ENCODE measurements at regions not wholly inside any gene's neighbourhood (a gene's known extent, or its start where the extent isn't known, plus 50 kb on each side); places are given as distances from the start of the nearest gene placed in this dataset.

- ATAC-seq (ENCODE audit: insufficient read depth, low FRiP score) (no peak), DNase-seq (no peak)
- H3K27ac ChIP-seq (ENCODE audit: low read depth in 1 of 2, low read length in 1 of 2) = no peak overlapping the region
- H3K9ac ChIP-seq (ENCODE audit: insufficient read depth in 1 of 2, low read length in 2 of 2) = no peak overlapping the region
- WGBS, 2 donors = 88 to 90% methylated on average over 10 of the region's 10 CpGs
- no peaks in the 10 kb centered on the region for H3K36me3 ChIP-seq (ENCODE audit: control insufficient read depth in 4 of 4, insufficient read depth in 4 of 4, low read length in 4 of 4)
- no peak overlapping the region for H3K4me3 ChIP-seq
- peaks cover 0 to 4% (median 0%) of the 10 kb centered on the region in 4 donors for H3K9me3 ChIP-seq (ENCODE audit: control insufficient read depth in 4 of 4, insufficient read depth in 3 of 4, low read length in 3 of 4)
- no peaks in the 10 kb centered on the region for H3K27me3 ChIP-seq (ENCODE audit: control insufficient read depth in 3 of 3, insufficient read depth in 3 of 3, low read length in 2 of 3)
- no peaks in the 10 kb centered on the region for H3K4me1 ChIP-seq (ENCODE audit: control insufficient read depth in 5 of 5, insufficient read depth in 5 of 5, low read length in 5 of 5)
- no peak for TF ChIP-seq CTCF (IDR thresholded peaks at IDR 0.05; ENCODE audit: control extremely low read depth, extremely low read depth)
Measured at GRCh38 chr4:66920514-66920913, 624.8 kb downstream of the CENPC start.

- TF ChIP-seq CTCF (IDR thresholded peaks at IDR 0.05; ENCODE audit: control extremely low read depth, extremely low read depth) = no peak
- no peak overlapping the region for H3K27ac ChIP-seq (ENCODE audit: low read depth in 1 of 2, low read length in 1 of 2)
- no peak overlapping the region for H3K4me3 ChIP-seq
- no peak overlapping the region for H3K9ac ChIP-seq (ENCODE audit: insufficient read depth in 1 of 2, low read length in 2 of 2)
- no peaks in the 10 kb centered on the region for H3K4me1 ChIP-seq (ENCODE audit: control insufficient read depth in 5 of 5, insufficient read depth in 5 of 5, low read length in 5 of 5)
- H3K27me3 ChIP-seq (ENCODE audit: control insufficient read depth in 3 of 3, insufficient read depth in 3 of 3, low read length in 2 of 3) = no peaks in the 10 kb centered on the region
- H3K9me3 ChIP-seq (ENCODE audit: control insufficient read depth in 4 of 4, insufficient read depth in 3 of 4, low read length in 3 of 4) = no peaks in the 10 kb centered on the region
- ATAC-seq (ENCODE audit: insufficient read depth, low FRiP score) (no peak), DNase-seq (no peak)
- 74 to 77% methylated on average over 2 of the region's 2 CpGs for WGBS, 2 donors
- no peaks in the 10 kb centered on the region for H3K36me3 ChIP-seq (ENCODE audit: control insufficient read depth in 4 of 4, insufficient read depth in 4 of 4, low read length in 4 of 4)
Measured at GRCh38 chr4:66911880-66912279, 633.4 kb downstream of the CENPC start.

- H3K9ac ChIP-seq (ENCODE audit: insufficient read depth in 1 of 2, low read length in 2 of 2) = no peak overlapping the region
- H3K27me3 ChIP-seq (ENCODE audit: control insufficient read depth in 3 of 3, insufficient read depth in 3 of 3, low read length in 2 of 3) = no peaks in the 10 kb centered on the region
- DNase-seq = no peak
- TF ChIP-seq CTCF (IDR thresholded peaks at IDR 0.05; ENCODE audit: control extremely low read depth, extremely low read depth) = no peak
- WGBS, 2 donors = 33 to 40% methylated on average over 2 of the region's 2 CpGs
- H3K27ac ChIP-seq (ENCODE audit: low read depth in 1 of 2, low read length in 1 of 2) = no peak overlapping the region
- no peaks in the 10 kb centered on the region for H3K4me1 ChIP-seq (ENCODE audit: control insufficient read depth in 5 of 5, insufficient read depth in 5 of 5, low read length in 5 of 5)
- ATAC-seq (ENCODE audit: insufficient read depth, low FRiP score) = no peak
- H3K36me3 ChIP-seq (ENCODE audit: control insufficient read depth in 4 of 4, insufficient read depth in 4 of 4, low read length in 4 of 4) = no peaks in the 10 kb centered on the region
- H3K9me3 ChIP-seq (ENCODE audit: control insufficient read depth in 4 of 4, insufficient read depth in 3 of 4, low read length in 3 of 4) = no peaks in the 10 kb centered on the region
- H3K4me3 ChIP-seq = no peak overlapping the region
Measured at GRCh38 chr4:66906314-66906713, 639.0 kb downstream of the CENPC start.

- Histone ChIP-seq H3K27me3 (ENCODE audit: control insufficient read depth in 3 of 3, insufficient read depth in 3 of 3, low read length in 2 of 3) (no peaks in the 10 kb centered on the region), H3K9ac (ENCODE audit: insufficient read depth in 1 of 2, low read length in 2 of 2) (no peak overlapping the region), H3K4me3 (no peak overlapping the region), H3K27ac (ENCODE audit: low read depth in 1 of 2, low read length in 1 of 2) (no peak overlapping the region), H3K9me3 (ENCODE audit: control insufficient read depth in 4 of 4, insufficient read depth in 3 of 4, low read length in 3 of 4) (peaks cover 0 to 6% (median 2%) of the 10 kb centered on the region in 4 donors), H3K36me3 (ENCODE audit: control insufficient read depth in 4 of 4, insufficient read depth in 4 of 4, low read length in 4 of 4) (no peaks in the 10 kb centered on the region), H3K4me1 (ENCODE audit: control insufficient read depth in 5 of 5, insufficient read depth in 5 of 5, low read length in 5 of 5) (no peaks in the 10 kb centered on the region)
- ATAC-seq (ENCODE audit: insufficient read depth, low FRiP score) = no peak
- no peak for DNase-seq
- 94 to 97% methylated on average over 26 of the region's 26 CpGs for WGBS, 2 donors
- TF ChIP-seq CTCF (IDR thresholded peaks at IDR 0.05; ENCODE audit: control extremely low read depth, extremely low read depth) = no peak
Measured at GRCh38 chr4:66899422-66900065, 645.8 kb downstream of the CENPC start.

Data from lung (tissue), 11 donors.